HCT116 (cell line): ENCODE measurements at regions not wholly inside any gene's neighbourhood (a gene's known extent, or its start where the extent isn't known, plus 50 kb on each side); places are given as distances from the start of the nearest gene placed in this dataset.

ENCODE experiments used
- CTCF ChIP-seq, 3 experiments: fragments of 200-600 bp in 1 of 3; sonication (generic) in 1 of 3; IDR thresholded peaks in 2 of 3; conservative IDR thresholded peaks in 1 of 3; 2 replicates each; pipeline ENCODE4 v1.5.1; 2012 to 2017; ENCODE audit warnings: low read depth in 2 of 3, low read length in 2 of 3, antibody characterized with exemption in 1 of 3, borderline replicate concordance in 1 of 3, control low read depth in 1 of 3, mild to moderate bottlenecking in 1 of 3, mixed read lengths in 1 of 3, mixed run types in 1 of 3, moderate library complexity in 1 of 3; ENCODE audit not compliant: insufficient read depth in 1 of 3
- SP1 ChIP-seq: IDR thresholded peaks from 2 replicates; pipeline ENCODE4 v1.6.1; 2012; ENCODE audit warnings: low read depth

GRCh38 chr6:168923171-168923570 lies 330.5 kb downstream of the THBS2 start:
- TF ChIP-seq CTCF (IDR thresholded peaks at IDR 0.05 in 2 of 3, conservative IDR thresholded peaks at IDR 0.05 in 1 of 3; ENCODE audit: borderline replicate concordance in 1 of 3, insufficient read depth in 1 of 3, low read depth in 2 of 3, low read length in 2 of 3) (no peak), SP1 (no peak)
